WTC11 (cell line): ENCODE measurements at regions not wholly inside any gene's neighbourhood (a gene's known extent, or its start where the extent isn't known, plus 50 kb on each side); places are given as distances from the start of the nearest gene placed in this dataset.

ENCODE experiments used
- TF ChIP-seq, protein P1 (sequence below): fragments of 200-600 bp; IDR thresholded peaks from 2 replicates; pipeline ENCODE4 v1.8.0; 2022; ENCODE audit warnings: antibody characterized with exemption
- TF ChIP-seq, protein P2 (sequence below): sonication (generic); formaldehyde crosslinking; IDR thresholded peaks from 2 replicates; pipeline ENCODE4 v1.8.1; 2023; ENCODE audit warnings: mild to moderate bottlenecking, missing genetic modification reagents, moderate library complexity
- TF ChIP-seq, protein P3 (sequence below): sonication (generic); formaldehyde crosslinking; IDR thresholded peaks from 2 replicates; pipeline ENCODE4 v1.8.1; 2022; ENCODE audit warnings: mild to moderate bottlenecking, moderate library complexity, missing genetic modification reagents

DNA sequence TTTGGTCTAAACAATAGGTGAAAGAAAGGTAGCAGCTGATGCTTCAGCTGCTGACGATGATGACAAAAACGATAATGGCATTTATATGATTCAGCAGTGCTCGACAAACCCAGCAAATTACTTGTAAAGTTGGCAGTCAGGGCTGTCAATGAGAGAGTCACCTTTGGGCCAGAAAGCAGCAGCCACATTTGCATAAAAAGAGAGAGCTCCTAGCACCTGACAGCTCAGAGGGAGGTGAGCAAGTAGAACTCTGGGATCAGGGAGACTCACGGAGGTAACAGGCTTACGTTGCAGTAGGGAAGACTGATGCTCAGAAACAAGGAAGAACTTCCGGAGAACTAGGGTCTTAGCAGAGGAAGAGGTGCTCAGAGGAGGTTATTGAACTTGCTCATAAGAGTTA is 291.9 kb upstream of the ZFHX3 start:
- TF ChIP-seq, protein P1, sequence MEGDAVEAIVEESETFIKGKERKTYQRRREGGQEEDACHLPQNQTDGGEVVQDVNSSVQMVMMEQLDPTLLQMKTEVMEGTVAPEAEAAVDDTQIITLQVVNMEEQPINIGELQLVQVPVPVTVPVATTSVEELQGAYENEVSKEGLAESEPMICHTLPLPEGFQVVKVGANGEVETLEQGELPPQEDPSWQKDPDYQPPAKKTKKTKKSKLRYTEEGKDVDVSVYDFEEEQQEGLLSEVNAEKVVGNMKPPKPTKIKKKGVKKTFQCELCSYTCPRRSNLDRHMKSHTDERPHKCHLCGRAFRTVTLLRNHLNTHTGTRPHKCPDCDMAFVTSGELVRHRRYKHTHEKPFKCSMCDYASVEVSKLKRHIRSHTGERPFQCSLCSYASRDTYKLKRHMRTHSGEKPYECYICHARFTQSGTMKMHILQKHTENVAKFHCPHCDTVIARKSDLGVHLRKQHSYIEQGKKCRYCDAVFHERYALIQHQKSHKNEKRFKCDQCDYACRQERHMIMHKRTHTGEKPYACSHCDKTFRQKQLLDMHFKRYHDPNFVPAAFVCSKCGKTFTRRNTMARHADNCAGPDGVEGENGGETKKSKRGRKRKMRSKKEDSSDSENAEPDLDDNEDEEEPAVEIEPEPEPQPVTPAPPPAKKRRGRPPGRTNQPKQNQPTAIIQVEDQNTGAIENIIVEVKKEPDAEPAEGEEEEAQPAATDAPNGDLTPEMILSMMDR: no peak
- TF ChIP-seq, protein P2, sequence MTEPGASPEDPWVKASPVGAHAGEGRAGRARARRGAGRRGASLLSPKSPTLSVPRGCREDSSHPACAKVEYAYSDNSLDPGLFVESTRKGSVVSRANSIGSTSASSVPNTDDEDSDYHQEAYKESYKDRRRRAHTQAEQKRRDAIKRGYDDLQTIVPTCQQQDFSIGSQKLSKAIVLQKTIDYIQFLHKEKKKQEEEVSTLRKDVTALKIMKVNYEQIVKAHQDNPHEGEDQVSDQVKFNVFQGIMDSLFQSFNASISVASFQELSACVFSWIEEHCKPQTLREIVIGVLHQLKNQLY (CRISPR knock-in tag): no peak
- TF ChIP-seq, protein P3, sequence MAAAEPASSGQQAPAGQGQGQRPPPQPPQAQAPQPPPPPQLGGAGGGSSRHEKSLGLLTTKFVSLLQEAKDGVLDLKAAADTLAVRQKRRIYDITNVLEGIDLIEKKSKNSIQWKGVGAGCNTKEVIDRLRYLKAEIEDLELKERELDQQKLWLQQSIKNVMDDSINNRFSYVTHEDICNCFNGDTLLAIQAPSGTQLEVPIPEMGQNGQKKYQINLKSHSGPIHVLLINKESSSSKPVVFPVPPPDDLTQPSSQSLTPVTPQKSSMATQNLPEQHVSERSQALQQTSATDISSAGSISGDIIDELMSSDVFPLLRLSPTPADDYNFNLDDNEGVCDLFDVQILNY: no peak
